GM12878 (cell line): ENCODE measurements at regions not wholly inside any gene's neighbourhood (a gene's known extent, or its start where the extent isn't known, plus 50 kb on each side); places are given as distances from the start of the nearest gene placed in this dataset.

Experiments
- CHD1 ChIP-seq: IDR thresholded peaks from 2 replicates; pipeline ENCODE4 v1.6.1; 2012; ENCODE audit warnings: low read depth, low read length, improper control_type of control experiment
- NR2C2 ChIP-seq: IDR thresholded peaks from 2 replicates; pipeline ENCODE4 v1.6.1; 2011; ENCODE audit warnings: borderline replicate concordance, low read depth; ENCODE audit not compliant: control insufficient read depth, insufficient read length
- POLR2A ChIP-seq: IDR thresholded peaks from 2 replicates; pipeline ENCODE4 v1.6.1; 2011; ENCODE audit warnings: low read depth, mild to moderate bottlenecking, low read length
- RBBP5 ChIP-seq: fragments of 200-600 bp; sonication (generic); conservative IDR thresholded peaks from 2 replicates; pipeline ENCODE4 v1.6.1; 2016
- ZNF274 ChIP-seq: IDR thresholded peaks from one replicate; pipeline ENCODE4 v1.8.0; 2011; ENCODE audit not compliant: insufficient read length, insufficient read depth
- TF ChIP-seq, protein P1 (sequence below), 3 experiments: IDR thresholded peaks in 2 of 3; conservative IDR thresholded peaks in 1 of 3; 2 replicates each; pipeline ENCODE4 v1.5.1; 2011; ENCODE audit warnings: low read depth in 3 of 3, low read length in 3 of 3, mild to moderate bottlenecking in 3 of 3, control low read depth in 2 of 3, moderate library complexity in 2 of 3, inconsistent platforms in 1 of 3, mixed read lengths in 1 of 3; ENCODE audit not compliant: control insufficient read depth in 2 of 3, insufficient read depth in 1 of 3; ENCODE audit errors: extremely low read depth in 1 of 3

GRCh38 chr14:36056845-36057244, 119.7 kb downstream of the PTCSC3 start:
- no peak for TF ChIP-seq CHD1
- TF ChIP-seq POLR2A = no peak
- TF ChIP-seq, protein P1, sequence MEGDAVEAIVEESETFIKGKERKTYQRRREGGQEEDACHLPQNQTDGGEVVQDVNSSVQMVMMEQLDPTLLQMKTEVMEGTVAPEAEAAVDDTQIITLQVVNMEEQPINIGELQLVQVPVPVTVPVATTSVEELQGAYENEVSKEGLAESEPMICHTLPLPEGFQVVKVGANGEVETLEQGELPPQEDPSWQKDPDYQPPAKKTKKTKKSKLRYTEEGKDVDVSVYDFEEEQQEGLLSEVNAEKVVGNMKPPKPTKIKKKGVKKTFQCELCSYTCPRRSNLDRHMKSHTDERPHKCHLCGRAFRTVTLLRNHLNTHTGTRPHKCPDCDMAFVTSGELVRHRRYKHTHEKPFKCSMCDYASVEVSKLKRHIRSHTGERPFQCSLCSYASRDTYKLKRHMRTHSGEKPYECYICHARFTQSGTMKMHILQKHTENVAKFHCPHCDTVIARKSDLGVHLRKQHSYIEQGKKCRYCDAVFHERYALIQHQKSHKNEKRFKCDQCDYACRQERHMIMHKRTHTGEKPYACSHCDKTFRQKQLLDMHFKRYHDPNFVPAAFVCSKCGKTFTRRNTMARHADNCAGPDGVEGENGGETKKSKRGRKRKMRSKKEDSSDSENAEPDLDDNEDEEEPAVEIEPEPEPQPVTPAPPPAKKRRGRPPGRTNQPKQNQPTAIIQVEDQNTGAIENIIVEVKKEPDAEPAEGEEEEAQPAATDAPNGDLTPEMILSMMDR (IDR thresholded peaks at IDR 0.05 in 2 of 3, conservative IDR thresholded peaks at IDR 0.05 in 1 of 3; ENCODE audit: control insufficient read depth in 2 of 3, extremely low read depth in 1 of 3, insufficient read depth in 1 of 3, low read depth in 3 of 3, low read length in 3 of 3) = no peak
- no peak for TF ChIP-seq ZNF274
- TF ChIP-seq RBBP5 = no peak
- no peak for TF ChIP-seq NR2C2
